Epithelial cell of esophagus (primary cell): ENCODE measurements at regions not wholly inside any gene's neighbourhood (a gene's known extent, or its start where the extent isn't known, plus 50 kb on each side); places are given as distances from the start of the nearest gene placed in this dataset.
A peak's percentile ranks its signal among the peaks of the same experiment; 100 is the strongest.
"Not testable (repeated sequence)": the region's sequence is repeated elsewhere in the genome, so short reads cannot be mapped to it uniquely, and the experiment has no call there.

ENCODE experiments used
- DNase-seq: peaks from one replicate; pipeline ENCODE4 v3.0.0; 2010; ENCODE audit warnings: low read depth
- H3K4me3 ChIP-seq: 2 replicates; pipeline ENCODE4 v1.5.1; 2011; ENCODE audit warnings: mild to moderate bottlenecking, low read length, control low read depth
- CTCF ChIP-seq: IDR thresholded peaks from 2 replicates; pipeline ENCODE4 v1.5.1; 2011; ENCODE audit warnings: low read depth, mild to moderate bottlenecking, low read length, control low read depth, inconsistent platforms; ENCODE audit not compliant: insufficient read depth; ENCODE audit errors: missing control alignments

GRCh38 chr12:75807494-75807893 is 224.1 kb downstream of the PHLDA1 start:
- no peak for DNase-seq
- H3K4me3 ChIP-seq: no peak overlapping the region
- TF ChIP-seq CTCF: no peak

GRCh38 chr12:75805905-75806304 is 225.7 kb downstream of the PHLDA1 start:
- no peak for DNase-seq

GRCh38 chr12:75805320-75805719 is 226.3 kb downstream of the PHLDA1 start:
- no peak for DNase-seq
- no peak overlapping the region for H3K4me3 ChIP-seq
- no peak for TF ChIP-seq CTCF

More at GRCh38 chr12:75805905-75806304, 225.7 kb downstream of the PHLDA1 start:
- H3K4me3 ChIP-seq: no peak overlapping the region
- TF ChIP-seq CTCF: no peak

GRCh38 chr12:75798136-75798926 is 233.2 kb downstream of the PHLDA1 start:
- no peak for TF ChIP-seq CTCF
- no peak for DNase-seq
- H3K4me3 ChIP-seq: no peak overlapping the region

- H3K4me3 ChIP-seq: no peak overlapping the region
- no peak for TF ChIP-seq CTCF
- DNase-seq: no peak
These were observed 236.5 kb downstream of the PHLDA1 start for GRCh38 chr12:75795125-75795524.

- peak; percentile 35 for DNase-seq
- H3K4me3 ChIP-seq: no peak overlapping the region
- no peak for TF ChIP-seq CTCF
These were observed 238.9 kb downstream of the PHLDA1 start for GRCh38 chr12:75792687-75793086.

GRCh38 chr12:75790219-75790618 is 241.4 kb downstream of the PHLDA1 start:
- DNase-seq: peak; percentile 78
- no peak for TF ChIP-seq CTCF
- H3K4me3 ChIP-seq: no peak overlapping the region

GRCh38 chr12:75787146-75787545 is 244.4 kb downstream of the PHLDA1 start:
- peak; percentile 55 for DNase-seq
- not testable (repeated sequence) for H3K4me3 ChIP-seq
